ENCODE measurements at regions not wholly inside any gene's neighbourhood (a gene's known extent, or its start where the extent isn't known, plus 50 kb on each side); places are given as distances from the start of the nearest gene placed in this dataset.

- Histone ChIP-seq H3K9me3 (no peaks in the 10 kb centered on the region), H3K4me3 (no peak overlapping the region), H3K36me3 (no peaks in the 10 kb centered on the region), H3K27me3 (peaks cover 0 to 4% of the 10 kb centered on the region in 2 donors), H3K4me1 (no peaks in the 10 kb centered on the region), H3K27ac (no peak overlapping the region)
- no peak for TF ChIP-seq CTCF (IDR thresholded peaks at IDR 0.05)
- DNase-seq: no peak
- intact Hi-C loops (cut with DNase I; ENCODE audit: low total_unique reads): no loop called here
Observed at GRCh38 chr5:113896789-113897188, 383.3 kb downstream of the YTHDC2 start.

GRCh38 chr5:113897748-113898147, 384.3 kb downstream of the YTHDC2 start:
- intact Hi-C loops (cut with DNase I; ENCODE audit: low total_unique reads): no loop called here
- Histone ChIP-seq H3K4me3 (no peak overlapping the region), H3K27ac (no peak overlapping the region), H3K27me3 (peaks cover 0 to 4% of the 10 kb centered on the region in 2 donors), H3K4me1 (no peaks in the 10 kb centered on the region), H3K9me3 (no peaks in the 10 kb centered on the region), H3K36me3 (no peaks in the 10 kb centered on the region)
- no peak for TF ChIP-seq CTCF (IDR thresholded peaks at IDR 0.05)
- DNase-seq: no peak

DNA sequence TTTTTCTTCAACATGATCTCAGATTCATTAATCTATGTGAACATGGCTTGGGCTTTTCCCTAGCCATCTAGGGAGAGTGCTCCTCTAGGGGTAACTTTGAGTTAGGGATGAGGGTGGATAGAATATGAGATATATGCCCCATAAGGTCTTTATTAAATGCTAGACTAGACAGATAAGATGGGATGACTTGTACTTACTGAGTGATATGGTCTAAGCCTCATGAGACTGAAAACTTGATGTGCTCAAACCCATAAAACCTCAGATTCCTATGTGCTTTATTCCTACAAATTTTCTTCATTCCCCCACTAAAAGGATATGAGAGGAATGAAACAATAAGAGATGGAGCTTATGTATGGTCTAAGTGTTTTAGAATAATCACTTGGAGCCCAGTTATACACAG, 386.6 kb downstream of the YTHDC2 start:
- no peak for TF ChIP-seq CTCF (IDR thresholded peaks at IDR 0.05)
- Histone ChIP-seq H3K4me3 (no peak overlapping the region), H3K4me1 (no peaks in the 10 kb centered on the region), H3K36me3 (no peaks in the 10 kb centered on the region), H3K9me3 (no peaks in the 10 kb centered on the region), H3K27ac (no peak overlapping the region), H3K27me3 (peaks cover 0 to 4% of the 10 kb centered on the region in 2 donors)
- intact Hi-C loops (cut with DNase I; ENCODE audit: low total_unique reads): no loop called here
- DNase-seq: no peak

DNA sequence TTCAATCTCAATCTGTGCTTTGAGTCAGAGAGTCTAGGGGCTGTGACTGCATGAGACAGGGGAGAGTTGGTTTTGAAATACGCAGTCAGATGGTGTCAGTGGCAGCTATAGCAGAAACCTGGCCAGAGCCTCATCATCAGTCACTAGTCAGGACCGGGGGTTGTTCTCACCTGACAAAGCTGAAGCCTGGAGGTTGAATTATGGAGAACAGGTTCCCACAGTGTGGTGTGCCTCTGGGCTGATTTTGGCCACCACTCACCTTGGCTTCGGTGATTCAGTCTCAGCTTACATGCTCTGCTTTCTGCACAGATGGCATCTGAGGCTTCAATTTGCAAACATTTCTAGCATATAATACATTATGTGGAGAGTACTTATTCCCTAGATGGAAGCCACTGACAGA, 387.3 kb downstream of the YTHDC2 start:
- DNase-seq: no peak
- H3K4me1 ChIP-seq: no peaks in the 10 kb centered on the region
- no peak for TF ChIP-seq CTCF (IDR thresholded peaks at IDR 0.05)
- peaks cover 0 to 4% of the 10 kb centered on the region in 2 donors for H3K27me3 ChIP-seq
- H3K4me3 ChIP-seq: no peak overlapping the region
- no peaks in the 10 kb centered on the region for H3K9me3 ChIP-seq
- intact Hi-C loops (cut with DNase I; ENCODE audit: low total_unique reads): no loop called here
- H3K36me3 ChIP-seq: no peaks in the 10 kb centered on the region
- H3K27ac ChIP-seq: no peak overlapping the region

DNA sequence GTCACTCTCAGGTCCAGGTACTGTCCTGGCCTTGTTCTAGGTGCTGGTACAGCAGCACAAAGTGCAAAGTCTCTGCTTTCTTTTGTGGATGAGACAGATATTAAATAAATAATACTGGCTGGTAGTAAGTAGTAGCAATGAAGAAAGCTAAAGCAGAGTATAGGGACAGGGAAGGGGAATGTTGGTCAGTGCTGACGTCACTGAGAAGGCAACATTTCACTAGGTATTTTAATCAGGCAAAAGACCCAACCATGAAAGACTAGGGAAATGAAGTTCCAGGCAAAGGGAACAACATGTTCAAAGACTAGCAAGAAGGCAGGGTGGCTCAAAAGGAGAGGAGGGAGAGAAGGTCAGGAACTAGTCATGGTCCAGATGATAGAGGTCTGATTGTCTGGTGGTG, 388.2 kb downstream of the YTHDC2 start:
- intact Hi-C loops (cut with DNase I; ENCODE audit: low total_unique reads): no loop called here
- TF ChIP-seq CTCF (IDR thresholded peaks at IDR 0.05): no peak
- no peaks in the 10 kb centered on the region for H3K36me3 ChIP-seq

More for the DNA sequence above, 388.2 kb downstream of the YTHDC2 start:
- DNase-seq: no peak
- H3K27ac ChIP-seq: no peak overlapping the region
- no peaks in the 10 kb centered on the region for H3K4me1 ChIP-seq
- peaks cover 0 to 4% of the 10 kb centered on the region in 2 donors for H3K27me3 ChIP-seq
- no peaks in the 10 kb centered on the region for H3K9me3 ChIP-seq
- no peak overlapping the region for H3K4me3 ChIP-seq
